A549 (cell line): ENCODE measurements at regions not wholly inside any gene's neighbourhood (a gene's known extent, or its start where the extent isn't known, plus 50 kb on each side); places are given as distances from the start of the nearest gene placed in this dataset.

Source experiments
- ATAC-seq, 2 experiments: fragments of 200-7000 bp in 1 of 2; fragments of >200 bp in 1 of 2; cut with Nextera tagmentation in 1 of 2; cut with Tn5 transposase in 1 of 2; 3 replicates each; pipeline versions ENCODE4 v1.8.0 to v1.9.1; 2018 to 2020; ENCODE audit warnings: mild to moderate bottlenecking in 1 of 2, moderate library complexity in 1 of 2
- CTCF ChIA-PET: fragments of 300-600 bp; sonication (Branson Sonifier 250); formaldehyde crosslinking; extraction: SDS; loops from one replicate; lab custom pipeline; 2021; ENCODE audit warnings: antibody characterized with exemption, inconsistent platforms; lab: Yijun Ruan, JAX
- POLR2A ChIA-PET: fragments of 350-600 bp; formaldehyde crosslinking; extraction: SDS; loops from one replicate; lab custom pipeline; 2021; ENCODE audit warnings: antibody characterized with exemption, inconsistent platforms; lab: Yijun Ruan, JAX
- DNase-seq, 2 experiments: peaks; one replicate each; pipeline versions ENCODE4 v3.0.0 to v3.0.0-alpha.2; 2011 to 2016; ENCODE audit warnings: low read depth in 1 of 2, low spot score in 1 of 2
- FAIRE-seq: peaks from 2 replicates; lab custom pipeline; 2011; peaks lifted over from hg19 to GRCh38; lab: Jason Lieb, UNC
- H3K27ac ChIP-seq, 2 experiments: fragments of >200 bp; sonication (Bioruptor Twin); formaldehyde crosslinking; 3 replicates each; pipeline ENCODE4 v1.5.1; 2016 to 2017
- H3K4me1 ChIP-seq: fragments of >200 bp; sonication (Bioruptor Twin); formaldehyde crosslinking; 3 replicates; pipeline ENCODE4 v1.6.1; 2016
- H3K4me2 ChIP-seq: fragments of >200 bp; sonication (Bioruptor Twin); formaldehyde crosslinking; 3 replicates; pipeline ENCODE4 v1.6.1; 2016
- H3K4me3 ChIP-seq: fragments of >200 bp; sonication (Bioruptor Twin); formaldehyde crosslinking; 3 replicates; pipeline ENCODE4 v1.5.1; 2016
- H3K9me3 ChIP-seq: fragments of >200 bp; sonication (Bioruptor Twin); formaldehyde crosslinking; 3 replicates; pipeline ENCODE4 v1.6.1; 2016
- EHF ChIP-seq: fragments of 250-450 bp; sonication (Bioruptor Pico); IDR thresholded peaks from 2 replicates; pipeline ENCODE4 v1.5.0; 2020; ENCODE audit warnings: mild to moderate bottlenecking
- FOXS1 ChIP-seq: fragments of 250-450 bp; sonication (Bioruptor Pico); IDR thresholded peaks from 2 replicates; pipeline ENCODE4 v1.5.0; 2020; ENCODE audit warnings: mild to moderate bottlenecking, moderate library complexity
- HOXB5 ChIP-seq: fragments of 250-450 bp; sonication (Bioruptor Pico); IDR thresholded peaks from 2 replicates; pipeline ENCODE4 v1.5.0; 2020; ENCODE audit warnings: mild to moderate bottlenecking, moderate library complexity
- KDM5A ChIP-seq: fragments of 200-600 bp; sonication (generic); IDR thresholded peaks from 2 replicates; pipeline ENCODE4 v1.6.1; 2016; ENCODE audit warnings: antibody characterized with exemption, mild to moderate bottlenecking
- MYC ChIP-seq: IDR thresholded peaks from 2 replicates; pipeline ENCODE4 v1.6.1; 2012; ENCODE audit warnings: mild to moderate bottlenecking, inconsistent platforms, low read length, improper control_type of control experiment, borderline replicate concordance
- NFE2L2 ChIP-seq: fragments of 150-350 bp; conservative IDR thresholded peaks from 2 replicates; pipeline ENCODE4 v1.6.1; 2014; ENCODE audit warnings: low read length
- PHF8 ChIP-seq: fragments of 200-600 bp; sonication (generic); IDR thresholded peaks from 2 replicates; pipeline ENCODE4 v1.6.1; 2016; ENCODE audit warnings: low read depth, mild to moderate bottlenecking, antibody characterized with exemption, moderate library complexity, borderline replicate concordance
- POLR2A ChIP-seq: IDR thresholded peaks from 2 replicates; pipeline ENCODE4 v1.6.1; 2012; ENCODE audit warnings: mild to moderate bottlenecking, low read length
- POLR2AphosphoS2 ChIP-seq: conservative IDR thresholded peaks from 2 replicates; pipeline ENCODE4 v1.6.1; 2012; ENCODE audit warnings: low read length, improper control_type of control experiment, inconsistent platforms
- RARB ChIP-seq: fragments of 250-450 bp; sonication (Bioruptor Pico); IDR thresholded peaks from 2 replicates; pipeline ENCODE4 v1.8.0; 2021; ENCODE audit warnings: mild to moderate bottlenecking, moderate library complexity
- SMC3 ChIP-seq: fragments of >200 bp; sonication (Bioruptor Twin); formaldehyde crosslinking; IDR thresholded peaks from 3 replicates; pipeline ENCODE4 v1.6.1; 2018; ENCODE audit warnings: inconsistent platforms
- SREBF2 ChIP-seq: fragments of 450-650 bp; IDR thresholded peaks from 2 replicates; pipeline ENCODE4 v1.6.1; 2014; ENCODE audit warnings: mild to moderate bottlenecking, moderate library complexity
- TFCP2L1 ChIP-seq: fragments of 250-450 bp; sonication (Bioruptor Pico); IDR thresholded peaks from 2 replicates; pipeline ENCODE4 v1.5.0; 2021; ENCODE audit warnings: mild to moderate bottlenecking
- ZFP36 ChIP-seq: fragments of 450-650 bp; IDR thresholded peaks from 2 replicates; pipeline ENCODE4 v1.6.1; 2014; ENCODE audit warnings: borderline replicate concordance; ENCODE audit not compliant: partially characterized antibody
- ZNF302 ChIP-seq: fragments of 250-450 bp; sonication (Bioruptor Pico); IDR thresholded peaks from 2 replicates; pipeline ENCODE4 v1.9.0; 2021; ENCODE audit warnings: inconsistent platforms, mild to moderate bottlenecking, moderate library complexity
- ZSCAN20 ChIP-seq: fragments of 250-450 bp; sonication (Bioruptor Pico); IDR thresholded peaks from 2 replicates; pipeline ENCODE4 v1.8.0; 2022; ENCODE audit warnings: mild to moderate bottlenecking, moderate library complexity
- WGBS: methylation state at CpG from one replicate; pipeline ENCODE4 v1.1.6; 2017; ENCODE audit errors: missing lambda C conversion rate; 5-methylcytosine and 5-hydroxymethylcytosine counted together
- TF ChIP-seq, protein P1 (sequence below): fragments of 450-650 bp; IDR thresholded peaks from 2 replicates; pipeline ENCODE4 v1.6.1; 2014; ENCODE audit warnings: antibody characterized with exemption
- TF ChIP-seq, protein P2 (sequence below): fragments of >200 bp; sonication (Bioruptor Twin); formaldehyde crosslinking; IDR thresholded peaks from 2 replicates; pipeline ENCODE4 v1.6.1; 2016
- TF ChIP-seq, protein P3 (sequence below): fragments of 200-600 bp; sonication (generic); IDR thresholded peaks from 2 replicates; pipeline ENCODE4 v1.6.1; 2016; ENCODE audit warnings: antibody characterized with exemption, mild to moderate bottlenecking, moderate library complexity
- TF ChIP-seq, protein P4 (sequence below): fragments of 150-350 bp; IDR thresholded peaks from 2 replicates; pipeline ENCODE4 v1.6.1; 2014; ENCODE audit warnings: low read depth, mild to moderate bottlenecking, low read length

DNA sequence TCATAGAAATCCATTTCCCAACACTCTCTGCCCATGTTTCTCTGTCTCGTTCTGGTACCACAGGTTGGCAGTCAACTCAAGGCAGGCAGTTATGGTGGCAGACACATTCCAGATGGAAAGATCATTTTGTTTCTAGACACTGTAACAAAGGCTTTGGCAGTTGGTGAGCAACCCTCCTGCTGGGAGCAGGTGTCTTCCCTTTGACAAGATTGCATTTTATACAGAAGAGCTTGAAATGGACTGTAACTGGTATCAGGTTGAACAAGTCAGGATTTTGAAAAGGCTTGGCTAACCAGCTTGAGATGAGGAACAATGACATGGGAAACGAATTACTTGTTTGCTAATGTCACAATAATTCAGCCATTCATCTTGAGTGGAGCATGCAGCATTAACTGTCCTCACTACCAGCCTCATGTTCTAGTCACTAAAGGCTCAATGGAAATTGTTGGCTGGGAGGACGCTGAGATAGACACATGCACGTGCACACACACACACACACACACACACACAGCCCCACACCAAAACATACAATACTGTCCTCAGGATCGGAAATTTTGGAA lies 170.0 kb downstream of the SEMA6D start:
- FAIRE-seq: no peak

DNA sequence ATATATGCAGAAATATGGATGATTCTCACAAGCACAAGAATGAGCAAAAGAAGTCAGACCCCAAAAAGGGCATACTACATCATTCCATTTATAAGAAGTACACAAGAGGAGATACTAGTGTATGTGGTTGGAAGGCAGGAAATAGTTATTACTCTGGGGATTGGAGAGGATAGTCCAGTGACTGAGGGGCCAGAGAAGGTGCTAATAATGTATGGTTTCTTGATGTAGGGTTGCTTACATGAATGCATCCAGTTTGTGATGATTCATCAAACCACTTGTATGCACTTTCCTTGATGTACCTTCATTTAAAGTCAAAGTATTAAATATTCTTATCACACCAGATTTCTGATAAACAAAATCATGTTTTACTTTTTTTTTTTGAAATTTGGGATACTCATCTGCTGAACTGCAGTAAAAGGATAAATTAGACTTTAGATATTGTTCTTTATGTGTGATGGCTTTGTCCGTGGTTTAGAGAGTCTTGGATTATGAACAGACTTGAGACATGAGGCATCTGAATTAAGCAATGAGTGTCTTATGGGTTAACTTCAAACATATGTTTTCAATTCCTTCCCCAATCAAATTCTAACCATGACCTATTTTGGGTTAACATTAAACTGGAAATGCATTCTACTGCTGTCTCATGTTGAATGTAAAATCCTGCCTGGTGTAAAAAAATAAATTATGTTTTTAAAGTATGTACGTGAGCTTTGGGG lies 171.2 kb downstream of the SEMA6D start:
- no peak overlapping the region for H3K27ac ChIP-seq
- no peak overlapping the region for H3K4me2 ChIP-seq
- no peak overlapping the region for H3K4me3 ChIP-seq
- WGBS: 22% methylated on average over 2 of the region's 2 CpGs
- POLR2A ChIA-PET: no interaction called here
- DNase-seq (no peak), ATAC-seq (no peak), FAIRE-seq (no peak)
- H3K4me1 ChIP-seq: no peaks in the 10 kb centered on the region
- no peak for TF ChIP-seq SMC3
- no peak for TF ChIP-seq TFCP2L1 (CRISPR knock-in tag)
- TF ChIP-seq ZFP36: no peak
- TF ChIP-seq PHF8: no peak
- no peak for TF ChIP-seq NFE2L2
- TF ChIP-seq POLR2AphosphoS2: no peak
- no peak for TF ChIP-seq POLR2A
- no peaks in the 10 kb centered on the region for H3K9me3 ChIP-seq
- CTCF ChIA-PET: no interaction called here

More for the DNA sequence above, 170.0 kb downstream of the SEMA6D start:
- POLR2A ChIA-PET: no interaction called here
- DNase-seq: no peak
- Histone ChIP-seq H3K4me2 (no peak overlapping the region), H3K27ac (no peak overlapping the region)
- TF ChIP-seq ZNF302 (CRISPR knock-in tag) (no peak), SREBF2 (no peak), HOXB5 (CRISPR knock-in tag) (no peak), FOXS1 (CRISPR knock-in tag) (no peak)
- TF ChIP-seq, protein P1, sequence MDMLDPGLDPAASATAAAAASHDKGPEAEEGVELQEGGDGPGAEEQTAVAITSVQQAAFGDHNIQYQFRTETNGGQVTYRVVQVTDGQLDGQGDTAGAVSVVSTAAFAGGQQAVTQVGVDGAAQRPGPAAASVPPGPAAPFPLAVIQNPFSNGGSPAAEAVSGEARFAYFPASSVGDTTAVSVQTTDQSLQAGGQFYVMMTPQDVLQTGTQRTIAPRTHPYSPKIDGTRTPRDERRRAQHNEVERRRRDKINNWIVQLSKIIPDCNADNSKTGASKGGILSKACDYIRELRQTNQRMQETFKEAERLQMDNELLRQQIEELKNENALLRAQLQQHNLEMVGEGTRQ: no peak
- TF ChIP-seq, all 56 proteins: peak for 0
- H3K4me1 ChIP-seq: no peaks in the 10 kb centered on the region
- ATAC-seq: no peak
- no peak overlapping the region for H3K4me3 ChIP-seq
- WGBS: 2% methylated on average over 5 of the region's 5 CpGs
- CTCF ChIA-PET: interaction anchor here (0.7 kb wide), 1 partner anchor 256 kb away, joined by 3 read pairs; no protein-coding TSS in a partner anchor
- H3K9me3 ChIP-seq: no peaks in the 10 kb centered on the region

DNA sequence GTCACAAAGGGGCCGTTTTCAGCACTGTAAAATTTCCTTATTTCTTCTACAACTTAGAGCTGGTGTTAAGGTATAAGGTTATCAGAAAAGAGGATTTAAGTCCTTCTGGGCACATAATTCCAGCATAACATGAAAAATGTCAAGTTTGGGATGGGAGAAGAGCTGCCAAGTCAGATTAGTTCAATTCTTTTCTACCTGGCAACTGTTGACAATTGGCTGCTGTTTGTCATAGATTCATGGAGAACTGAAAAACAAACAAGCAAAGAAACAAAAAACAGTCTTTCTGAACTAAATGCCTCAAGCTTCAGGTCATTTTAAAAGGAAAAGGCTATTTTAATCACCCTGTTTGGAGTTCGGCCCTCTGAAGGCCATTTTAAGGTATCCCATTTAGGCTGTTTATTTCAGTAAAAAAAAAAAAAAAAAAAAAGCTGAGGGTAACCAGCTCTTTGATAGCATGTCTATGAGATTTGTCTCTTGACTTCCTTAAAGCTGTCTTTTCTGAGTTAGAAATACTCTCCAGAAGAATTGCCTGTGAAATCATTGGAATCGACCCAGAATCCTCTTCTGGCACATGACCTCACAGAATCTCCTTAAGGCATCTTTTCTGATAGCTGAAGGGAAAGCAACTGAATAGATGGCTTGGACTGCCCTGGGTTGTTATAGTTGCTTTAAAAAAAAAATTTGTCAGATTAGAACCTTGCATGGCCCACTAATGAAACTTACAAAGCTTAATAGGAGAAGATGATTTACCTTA lies 173.3 kb downstream of the SEMA6D start:
- Histone ChIP-seq H3K27ac (no peak overlapping the region), H3K9me3 (no peaks in the 10 kb centered on the region), H3K4me1 (no peaks in the 10 kb centered on the region), H3K4me3 (no peak overlapping the region), H3K4me2 (no peak overlapping the region)
- CTCF ChIA-PET: no interaction called here
- TF ChIP-seq, protein P2, sequence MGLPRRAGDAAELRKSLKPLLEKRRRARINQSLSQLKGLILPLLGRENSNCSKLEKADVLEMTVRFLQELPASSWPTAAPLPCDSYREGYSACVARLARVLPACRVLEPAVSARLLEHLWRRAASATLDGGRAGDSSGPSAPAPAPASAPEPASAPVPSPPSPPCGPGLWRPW: no peak
- 2% methylated on average over 3 of the region's 3 CpGs for WGBS
- POLR2A ChIA-PET: no interaction called here
- no peak for ATAC-seq
- FAIRE-seq: no peak
- no peak for DNase-seq

DNA sequence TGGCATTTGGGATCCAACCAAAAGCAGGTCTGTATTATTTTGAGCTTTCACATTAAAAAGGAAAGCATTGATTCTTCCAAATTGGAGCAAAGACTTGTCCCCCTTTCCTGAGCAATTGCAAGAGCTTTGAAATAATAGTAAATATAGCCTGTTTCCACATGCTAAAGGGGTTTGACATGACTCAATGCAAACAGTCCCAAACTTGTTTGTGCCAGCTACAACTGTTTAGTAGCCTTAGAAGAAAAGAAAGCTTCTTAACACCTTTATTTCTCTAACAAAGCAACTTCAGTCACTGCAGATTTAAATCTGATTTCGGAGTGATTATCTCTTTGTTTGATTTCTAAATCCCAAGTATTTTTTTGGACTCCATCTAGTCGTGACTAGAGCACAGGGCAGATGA lies 180.2 kb downstream of the SEMA6D start:
- no peaks in the 10 kb centered on the region for H3K4me1 ChIP-seq
- ATAC-seq (no peak), FAIRE-seq (no peak), DNase-seq (no peak)
- TF ChIP-seq PHF8 (no peak), RARB (CRISPR knock-in tag) (no peak)
- WGBS: 0% methylated on average over 2 of the region's 2 CpGs
- no peaks in the 10 kb centered on the region for H3K9me3 ChIP-seq
- H3K27ac ChIP-seq: no peak overlapping the region
- POLR2A ChIA-PET: no interaction called here
- no peak overlapping the region for H3K4me2 ChIP-seq
- CTCF ChIA-PET: no interaction called here
- no peak overlapping the region for H3K4me3 ChIP-seq

DNA sequence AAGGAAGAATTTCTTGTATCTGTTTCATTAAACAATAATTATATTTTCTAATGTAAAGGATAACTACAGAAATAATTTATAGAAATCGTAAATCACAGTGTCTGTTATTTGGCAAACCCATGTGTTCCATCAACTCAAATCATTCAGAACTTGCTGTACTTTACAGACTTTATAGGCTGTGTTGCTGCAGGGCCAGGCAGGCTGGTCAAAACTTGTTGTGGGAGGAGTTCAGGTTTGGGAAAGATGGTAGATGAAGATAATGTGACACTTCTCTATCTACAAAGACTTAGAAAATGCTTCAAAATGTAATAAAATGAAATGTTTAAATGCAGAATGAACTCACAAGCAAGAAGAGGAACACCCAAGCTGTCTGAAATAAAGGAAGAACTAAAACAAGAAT lies 183.4 kb downstream of the SEMA6D start:
- CTCF ChIA-PET: no interaction called here
- H3K4me3 ChIP-seq: no peak overlapping the region
- WGBS: 9% methylated on average over 1 of the region's 1 CpG
- no peak overlapping the region for H3K4me2 ChIP-seq
- POLR2A ChIA-PET: no interaction called here
- no peak overlapping the region for H3K27ac ChIP-seq
- DNase-seq: no peak
- no peak for ATAC-seq
- no peaks in the 10 kb centered on the region for H3K4me1 ChIP-seq
- no peak for FAIRE-seq
- 0 out of 3 replicates have a peak, but pooled peaks cover 2% of the 10 kb centered on the region for H3K9me3 ChIP-seq
- TF ChIP-seq MYC: no peak
- TF ChIP-seq, protein P3, sequence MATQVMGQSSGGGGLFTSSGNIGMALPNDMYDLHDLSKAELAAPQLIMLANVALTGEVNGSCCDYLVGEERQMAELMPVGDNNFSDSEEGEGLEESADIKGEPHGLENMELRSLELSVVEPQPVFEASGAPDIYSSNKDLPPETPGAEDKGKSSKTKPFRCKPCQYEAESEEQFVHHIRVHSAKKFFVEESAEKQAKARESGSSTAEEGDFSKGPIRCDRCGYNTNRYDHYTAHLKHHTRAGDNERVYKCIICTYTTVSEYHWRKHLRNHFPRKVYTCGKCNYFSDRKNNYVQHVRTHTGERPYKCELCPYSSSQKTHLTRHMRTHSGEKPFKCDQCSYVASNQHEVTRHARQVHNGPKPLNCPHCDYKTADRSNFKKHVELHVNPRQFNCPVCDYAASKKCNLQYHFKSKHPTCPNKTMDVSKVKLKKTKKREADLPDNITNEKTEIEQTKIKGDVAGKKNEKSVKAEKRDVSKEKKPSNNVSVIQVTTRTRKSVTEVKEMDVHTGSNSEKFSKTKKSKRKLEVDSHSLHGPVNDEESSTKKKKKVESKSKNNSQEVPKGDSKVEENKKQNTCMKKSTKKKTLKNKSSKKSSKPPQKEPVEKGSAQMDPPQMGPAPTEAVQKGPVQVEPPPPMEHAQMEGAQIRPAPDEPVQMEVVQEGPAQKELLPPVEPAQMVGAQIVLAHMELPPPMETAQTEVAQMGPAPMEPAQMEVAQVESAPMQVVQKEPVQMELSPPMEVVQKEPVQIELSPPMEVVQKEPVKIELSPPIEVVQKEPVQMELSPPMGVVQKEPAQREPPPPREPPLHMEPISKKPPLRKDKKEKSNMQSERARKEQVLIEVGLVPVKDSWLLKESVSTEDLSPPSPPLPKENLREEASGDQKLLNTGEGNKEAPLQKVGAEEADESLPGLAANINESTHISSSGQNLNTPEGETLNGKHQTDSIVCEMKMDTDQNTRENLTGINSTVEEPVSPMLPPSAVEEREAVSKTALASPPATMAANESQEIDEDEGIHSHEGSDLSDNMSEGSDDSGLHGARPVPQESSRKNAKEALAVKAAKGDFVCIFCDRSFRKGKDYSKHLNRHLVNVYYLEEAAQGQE: no peak
- no peak for TF ChIP-seq ZSCAN20 (CRISPR knock-in tag)
- TF ChIP-seq, protein P4, sequence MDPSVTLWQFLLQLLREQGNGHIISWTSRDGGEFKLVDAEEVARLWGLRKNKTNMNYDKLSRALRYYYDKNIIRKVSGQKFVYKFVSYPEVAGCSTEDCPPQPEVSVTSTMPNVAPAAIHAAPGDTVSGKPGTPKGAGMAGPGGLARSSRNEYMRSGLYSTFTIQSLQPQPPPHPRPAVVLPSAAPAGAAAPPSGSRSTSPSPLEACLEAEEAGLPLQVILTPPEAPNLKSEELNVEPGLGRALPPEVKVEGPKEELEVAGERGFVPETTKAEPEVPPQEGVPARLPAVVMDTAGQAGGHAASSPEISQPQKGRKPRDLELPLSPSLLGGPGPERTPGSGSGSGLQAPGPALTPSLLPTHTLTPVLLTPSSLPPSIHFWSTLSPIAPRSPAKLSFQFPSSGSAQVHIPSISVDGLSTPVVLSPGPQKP: no peak
- no peak for TF ChIP-seq NFE2L2
- TF ChIP-seq KDM5A: no peak
- no peak for TF ChIP-seq EHF
- no peak for TF ChIP-seq HOXB5 (CRISPR knock-in tag)
